ENCODE measurements at regions not wholly inside any gene's neighbourhood (a gene's known extent, or its start where the extent isn't known, plus 50 kb on each side); places are given as distances from the start of the nearest gene placed in this dataset.

DNA sequence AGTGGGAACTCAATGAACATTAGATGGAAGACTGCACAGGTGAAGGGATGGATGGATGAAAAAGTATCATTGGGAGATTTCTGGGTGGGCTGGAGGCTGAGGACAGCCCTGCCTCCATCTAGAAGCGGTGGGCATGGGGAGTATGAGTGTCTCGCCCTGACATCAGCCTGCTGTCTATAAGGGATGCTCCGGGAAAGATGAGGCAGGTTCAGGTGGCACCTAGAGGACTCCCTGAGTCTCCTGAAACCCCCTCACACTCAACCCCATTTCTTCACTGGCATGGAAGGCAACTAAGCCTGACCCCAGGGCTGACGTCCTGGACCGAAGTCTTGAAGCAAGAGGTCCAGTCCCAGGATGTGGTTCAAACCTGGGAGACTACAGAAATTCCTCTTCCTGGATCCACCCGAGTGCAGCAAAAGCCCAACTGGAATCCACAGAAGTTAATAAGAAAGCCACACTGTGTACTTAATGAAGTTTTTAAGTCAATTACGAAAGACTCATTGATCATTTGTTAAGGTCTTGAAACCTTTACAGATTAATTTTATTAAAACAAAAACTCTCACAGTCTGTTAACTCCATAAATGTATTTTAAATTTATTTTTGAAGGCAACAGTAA is 238.8 kb downstream of the EMX2 start:
- TF ChIP-seq POLR2A (IDR thresholded peaks at IDR 0.05; ENCODE audit: low read depth, low read length) (no peak), GATA2 (IDR thresholded peaks at IDR 0.05; ENCODE audit: insufficient read depth, insufficient read length, low read depth, low read length) (no peak), JUN (IDR thresholded peaks at IDR 0.05; ENCODE audit: borderline replicate concordance, insufficient read depth, insufficient read length, low read depth) (no peak), FOS (IDR thresholded peaks at IDR 0.05; ENCODE audit: borderline replicate concordance, insufficient read depth, low read length) (no peak), POLR2AphosphoS5 (IDR thresholded peaks at IDR 0.05; ENCODE audit: insufficient read depth, low read depth, low read length) (no peak), EZH2 (IDR thresholded peaks at IDR 0.05; ENCODE audit: borderline replicate concordance, low read depth, low read length, severe bottlenecking) (no peak), MYC (IDR thresholded peaks at IDR 0.05; ENCODE audit: low read depth, low read length) (no peak)
- TF ChIP-seq, protein P1, sequence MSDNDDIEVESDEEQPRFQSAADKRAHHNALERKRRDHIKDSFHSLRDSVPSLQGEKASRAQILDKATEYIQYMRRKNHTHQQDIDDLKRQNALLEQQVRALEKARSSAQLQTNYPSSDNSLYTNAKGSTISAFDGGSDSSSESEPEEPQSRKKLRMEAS (IDR thresholded peaks at IDR 0.05; ENCODE audit: insufficient read depth, insufficient read length) = no peak
- TF ChIP-seq, protein P2, sequence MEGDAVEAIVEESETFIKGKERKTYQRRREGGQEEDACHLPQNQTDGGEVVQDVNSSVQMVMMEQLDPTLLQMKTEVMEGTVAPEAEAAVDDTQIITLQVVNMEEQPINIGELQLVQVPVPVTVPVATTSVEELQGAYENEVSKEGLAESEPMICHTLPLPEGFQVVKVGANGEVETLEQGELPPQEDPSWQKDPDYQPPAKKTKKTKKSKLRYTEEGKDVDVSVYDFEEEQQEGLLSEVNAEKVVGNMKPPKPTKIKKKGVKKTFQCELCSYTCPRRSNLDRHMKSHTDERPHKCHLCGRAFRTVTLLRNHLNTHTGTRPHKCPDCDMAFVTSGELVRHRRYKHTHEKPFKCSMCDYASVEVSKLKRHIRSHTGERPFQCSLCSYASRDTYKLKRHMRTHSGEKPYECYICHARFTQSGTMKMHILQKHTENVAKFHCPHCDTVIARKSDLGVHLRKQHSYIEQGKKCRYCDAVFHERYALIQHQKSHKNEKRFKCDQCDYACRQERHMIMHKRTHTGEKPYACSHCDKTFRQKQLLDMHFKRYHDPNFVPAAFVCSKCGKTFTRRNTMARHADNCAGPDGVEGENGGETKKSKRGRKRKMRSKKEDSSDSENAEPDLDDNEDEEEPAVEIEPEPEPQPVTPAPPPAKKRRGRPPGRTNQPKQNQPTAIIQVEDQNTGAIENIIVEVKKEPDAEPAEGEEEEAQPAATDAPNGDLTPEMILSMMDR (IDR thresholded peaks at IDR 0.05; ENCODE audit: extremely low read depth in 1 of 2, insufficient read depth in 1 of 2, low read depth in 1 of 2, low read length in 2 of 2) = no peak
- dilution Hi-C loops (cut with MboI; ENCODE audit: extremely low pct_ligation_motif_present, low sequenced_read_pairs) = no loop called here
- H3K9ac ChIP-seq (replicated peaks; ENCODE audit: extremely low read depth, insufficient read depth, low read length) = no peak overlapping the region
- no peak overlapping the region for H3K27ac ChIP-seq (ENCODE audit: insufficient read depth, low read depth, low read length)
- no peaks in the 10 kb centered on the region for H3K9me3 ChIP-seq (replicated peaks; ENCODE audit: control insufficient read depth, insufficient read depth, low read length)
- no peaks in the 10 kb centered on the region for H3K36me3 ChIP-seq (ENCODE audit: control insufficient read depth in 2 of 2, extremely low read depth in 1 of 2, insufficient read depth in 2 of 2, low read length in 2 of 2)
- no peak overlapping the region for H2AFZ ChIP-seq (ENCODE audit: low read depth, low read length)
- DNase-seq (ENCODE audit: low read depth, low spot score) = no peak
- no peaks in the 10 kb centered on the region for H3K4me1 ChIP-seq (ENCODE audit: control insufficient read depth, extremely low read depth, insufficient read depth, low read length)
- FAIRE-seq = no peak
- ChIA-PET POLR2A (no interaction called here), CTCF (no interaction called here)
- H3K4me2 ChIP-seq (ENCODE audit: insufficient read depth, low read length) = no peak overlapping the region
- H3K79me2 ChIP-seq (ENCODE audit: control insufficient read depth, insufficient read depth, low read length) = no peaks in the 10 kb centered on the region
- no TSS peak for BruUV-seq (replicated peaks)
- H3K9me1 ChIP-seq (replicated peaks; ENCODE audit: control insufficient read depth, extremely low read depth, insufficient read depth, low read length) = no peaks in the 10 kb centered on the region
- no peaks in the 10 kb centered on the region for H3K27me3 ChIP-seq (ENCODE audit: control insufficient read depth in 2 of 2, insufficient read depth in 2 of 2, low read length in 2 of 2)
- intact Hi-C loops (cut with micrococcal nuclease) = no loop called here
- no peaks in the 10 kb centered on the region for H4K20me1 ChIP-seq (replicated peaks; ENCODE audit: control insufficient read depth, extremely low read depth, insufficient read depth, low read length)
- no peak overlapping the region for H3K4me3 ChIP-seq (replicated peaks in 1 of 3; ENCODE audit: insufficient read depth in 1 of 3, low read depth in 1 of 3, low read length in 3 of 3)

All from endothelial cell of umbilical vein (primary cell).